Upper lobe of left lung (tissue), 6 donors: ENCODE measurements at regions not wholly inside any gene's neighbourhood (a gene's known extent, or its start where the extent isn't known, plus 50 kb on each side); places are given as distances from the start of the nearest gene placed in this dataset.
A peak's percentile ranks its signal among the peaks of the same experiment; 100 is the strongest.
"Not testable (repeated sequence)": the region's sequence is repeated elsewhere in the genome, so short reads cannot be mapped to it uniquely, and the experiment has no call there.

ENCODE experiments used
- ATAC-seq, 2 donors: fragments of 200-7000 bp; cut with Tn5 transposase; one replicate each; pipeline ENCODE4 v1.9.1; 2022; ENCODE audit warnings: mild to moderate bottlenecking in 2 of 2, moderate library complexity in 2 of 2; ENCODE audit not compliant: low FRiP score in 2 of 2
- DNase-seq, 2 donors: peaks; one replicate each; pipeline ENCODE4 v3.0.0-alpha.2; 2019 to 2020
- H3K27ac ChIP-seq, 4 donors: fragments of 200-600 bp; sonication (generic); one replicate each; pipeline ENCODE4 v1.5.1; 2016 to 2019
- H3K27me3 ChIP-seq, 4 donors: fragments of 200-600 bp; sonication (generic); one replicate each; pipeline ENCODE4 v1.5.1; 2017 to 2019
- H3K36me3 ChIP-seq, 4 donors: fragments of 200-600 bp; sonication (generic); one replicate each; pipeline ENCODE4 v1.5.1; 2016 to 2019
- H3K4me1 ChIP-seq, 4 donors: fragments of 200-600 bp; sonication (generic); one replicate each; pipeline ENCODE4 v1.5.1; 2018 to 2019
- H3K4me3 ChIP-seq, 4 donors: fragments of 200-600 bp; sonication (generic); one replicate each; pipeline ENCODE4 v1.5.1; 2017 to 2019; ENCODE audit warnings: mild to moderate bottlenecking in 2 of 4, moderate library complexity in 1 of 4
- H3K9me3 ChIP-seq, 4 donors: fragments of 200-600 bp; sonication (generic); one replicate each; pipeline ENCODE4 v1.5.1; 2018 to 2019
- CTCF ChIP-seq, 6 experiments: fragments of 450-650 bp in 4 of 6; fragments of 200-600 bp in 2 of 6; sonication (generic) in 2 of 6; IDR thresholded peaks; one replicate each; pipeline ENCODE4 v1.5.1; 2016 to 2019; ENCODE audit warnings: antibody characterized with exemption in 6 of 6
- EP300 ChIP-seq, 4 donors: sonication (generic); formaldehyde crosslinking; IDR thresholded peaks; one replicate each; pipeline ENCODE4 v1.5.1; 2017; ENCODE audit warnings: antibody characterized with exemption in 4 of 4, control low read depth in 2 of 4
- POLR2A ChIP-seq, 4 donors: fragments of 450-650 bp; IDR thresholded peaks; one replicate each; pipeline ENCODE4 v1.5.1; 2016 to 2017; ENCODE audit warnings: antibody characterized with exemption in 4 of 4, mild to moderate bottlenecking in 2 of 4
- POLR2AphosphoS5 ChIP-seq, 2 donors: sonication (generic); formaldehyde crosslinking; IDR thresholded peaks; one replicate each; pipeline ENCODE4 v1.5.1; 2017; ENCODE audit warnings: antibody characterized with exemption in 2 of 2
- WGBS, 2 donors: methylation state at CpG; one replicate each; pipeline ENCODE4 v1.1.5; 2017 to 2018; 5-methylcytosine and 5-hydroxymethylcytosine counted together
- donor health status: DM: no; HTN: no; CAD: no; lungs with moderate emphysema.
- donor health status: DM: no; HTN: yes; CAD: no; lungs with severe emphysema.

- no peak for TF ChIP-seq POLR2AphosphoS5 (IDR thresholded peaks at IDR 0.05)
- TF ChIP-seq EP300 (IDR thresholded peaks at IDR 0.05): no peak
- no peak for TF ChIP-seq CTCF (IDR thresholded peaks at IDR 0.05)
- H3K27me3 ChIP-seq: no peaks in the 10 kb centered on the region
- no peaks in the 10 kb centered on the region for H3K9me3 ChIP-seq
- ATAC-seq (no peak), DNase-seq (no peak)
- no peaks in the 10 kb centered on the region for H3K36me3 ChIP-seq
- 95 to 98% methylated on average over 4 of the region's 4 CpGs for WGBS, 2 donors
- H3K27ac ChIP-seq: no peak overlapping the region
- H3K4me3 ChIP-seq: no peak overlapping the region
- H3K4me1 ChIP-seq: no peaks in the 10 kb centered on the region
These were observed 282.1 kb downstream of the TDRD3 start for GRCh38 chr13:60679131-60679530.

- ATAC-seq (no peak), DNase-seq (no peak)
- H3K4me1 ChIP-seq: no peaks in the 10 kb centered on the region
- H3K36me3 ChIP-seq: no peaks in the 10 kb centered on the region
- H3K27ac ChIP-seq: no peak overlapping the region
- TF ChIP-seq POLR2A (IDR thresholded peaks at IDR 0.05) (no peak), POLR2AphosphoS5 (IDR thresholded peaks at IDR 0.05) (no peak), CTCF (IDR thresholded peaks at IDR 0.05) (no peak), EP300 (IDR thresholded peaks at IDR 0.05) (no peak)
- peaks cover 0 to 11% (median 4%) of the 10 kb centered on the region in 4 donors for H3K9me3 ChIP-seq
- H3K4me3 ChIP-seq: no peak overlapping the region
- H3K27me3 ChIP-seq: no peaks in the 10 kb centered on the region
These were observed 274.4 kb downstream of the TDRD3 start for GRCh38 chr13:60671386-60671785.

GRCh38 chr13:60663788-60664187 lies 266.8 kb downstream of the TDRD3 start:
- TF ChIP-seq POLR2A (IDR thresholded peaks at IDR 0.05): no peak
- no peak for TF ChIP-seq CTCF (IDR thresholded peaks at IDR 0.05)
- TF ChIP-seq EP300 (IDR thresholded peaks at IDR 0.05): no peak
- no peak for TF ChIP-seq POLR2AphosphoS5 (IDR thresholded peaks at IDR 0.05)
- H3K36me3 ChIP-seq: no peaks in the 10 kb centered on the region
- H3K27me3 ChIP-seq: no peaks in the 10 kb centered on the region
- H3K9me3 ChIP-seq: no peaks in the 10 kb centered on the region
- H3K4me3 ChIP-seq: no peak overlapping the region
- WGBS, 2 donors: 100% methylated on average over 3 of the region's 4 CpGs; no CpG with 5 or more reads in 1 of the 2 donors
- H3K27ac ChIP-seq: no peak overlapping the region
- H3K4me1 ChIP-seq: no peaks in the 10 kb centered on the region
- DNase-seq: no peak
- peak; percentile 21 to 30 for ATAC-seq

GRCh38 chr13:60662595-60662994 lies 265.6 kb downstream of the TDRD3 start:
- Histone ChIP-seq H3K27ac (no peak overlapping the region), H3K36me3 (no peaks in the 10 kb centered on the region), H3K27me3 (no peaks in the 10 kb centered on the region), H3K4me3 (no peak overlapping the region), H3K9me3 (no peaks in the 10 kb centered on the region), H3K4me1 (no peaks in the 10 kb centered on the region)
- 83 to 89% methylated on average over 1 of the region's 1 CpG for WGBS, 2 donors
- no peak for DNase-seq
- TF ChIP-seq POLR2AphosphoS5 (IDR thresholded peaks at IDR 0.05): no peak
- TF ChIP-seq CTCF (IDR thresholded peaks at IDR 0.05): no peak
- TF ChIP-seq EP300 (IDR thresholded peaks at IDR 0.05): no peak
- TF ChIP-seq POLR2A (IDR thresholded peaks at IDR 0.05): no peak
- peak in 1 of 2 donors; percentile 22 for ATAC-seq

GRCh38 chr13:60661521-60661920 lies 264.5 kb downstream of the TDRD3 start:
- DNase-seq (no peak), ATAC-seq (no peak)
- Histone ChIP-seq H3K4me3 (no peak overlapping the region), H3K27ac (no peak overlapping the region), H3K36me3 (no peaks in the 10 kb centered on the region), H3K9me3 (no peaks in the 10 kb centered on the region), H3K4me1 (no peaks in the 10 kb centered on the region), H3K27me3 (no peaks in the 10 kb centered on the region)
- no peak for TF ChIP-seq POLR2AphosphoS5 (IDR thresholded peaks at IDR 0.05)
- WGBS, 2 donors: 82 to 100% methylated on average over 1 to 3 of the region's 3 CpGs

GRCh38 chr13:60657586-60657985 lies 260.6 kb downstream of the TDRD3 start:
- not testable (repeated sequence) for H3K27ac ChIP-seq, H3K4me3 ChIP-seq, ATAC-seq, H3K27me3 ChIP-seq, H3K9me3 ChIP-seq, H3K4me1 ChIP-seq, H3K36me3 ChIP-seq, DNase-seq
- WGBS, 2 donors: 63 to 67% methylated on average over 1 of the region's 1 CpG
